Neural progenitor cell (in vitro differentiated cells): ENCODE measurements at regions not wholly inside any gene's neighbourhood (a gene's known extent, or its start where the extent isn't known, plus 50 kb on each side); places are given as distances from the start of the nearest gene placed in this dataset.

Source experiments
- EZH2phosphoT487 ChIP-seq: fragments of 200-600 bp; sonication (generic); IDR thresholded peaks from 2 replicates; pipeline ENCODE4 v1.6.1; 2017; ENCODE audit warnings: antibody characterized with exemption
- TF ChIP-seq, protein P1 (sequence below): fragments of 200-600 bp; sonication (generic); IDR thresholded peaks from 2 replicates; pipeline ENCODE4 v1.5.1; 2017; ENCODE audit warnings: antibody characterized with exemption, mild to moderate bottlenecking

DNA sequence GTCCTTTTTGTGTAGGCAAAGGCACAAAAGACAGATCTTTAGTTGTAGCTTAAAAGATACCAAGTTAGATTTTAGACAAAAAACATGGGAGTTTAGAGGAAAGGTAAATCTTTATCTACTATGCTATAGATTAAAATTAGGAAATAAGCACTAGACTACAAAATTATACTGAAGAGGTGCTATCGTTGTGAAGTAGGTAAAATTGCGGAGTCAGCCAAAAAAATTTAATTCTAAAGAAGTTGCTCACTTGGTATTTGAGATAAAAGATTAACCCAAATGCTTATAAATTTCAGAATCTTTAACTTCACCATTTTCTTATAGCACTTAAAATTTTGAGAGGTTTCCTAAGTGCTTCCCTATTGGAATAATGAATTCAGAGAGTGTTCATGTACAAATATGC, 604.1 kb downstream of the GRXCR1 start:
- TF ChIP-seq, protein P1, sequence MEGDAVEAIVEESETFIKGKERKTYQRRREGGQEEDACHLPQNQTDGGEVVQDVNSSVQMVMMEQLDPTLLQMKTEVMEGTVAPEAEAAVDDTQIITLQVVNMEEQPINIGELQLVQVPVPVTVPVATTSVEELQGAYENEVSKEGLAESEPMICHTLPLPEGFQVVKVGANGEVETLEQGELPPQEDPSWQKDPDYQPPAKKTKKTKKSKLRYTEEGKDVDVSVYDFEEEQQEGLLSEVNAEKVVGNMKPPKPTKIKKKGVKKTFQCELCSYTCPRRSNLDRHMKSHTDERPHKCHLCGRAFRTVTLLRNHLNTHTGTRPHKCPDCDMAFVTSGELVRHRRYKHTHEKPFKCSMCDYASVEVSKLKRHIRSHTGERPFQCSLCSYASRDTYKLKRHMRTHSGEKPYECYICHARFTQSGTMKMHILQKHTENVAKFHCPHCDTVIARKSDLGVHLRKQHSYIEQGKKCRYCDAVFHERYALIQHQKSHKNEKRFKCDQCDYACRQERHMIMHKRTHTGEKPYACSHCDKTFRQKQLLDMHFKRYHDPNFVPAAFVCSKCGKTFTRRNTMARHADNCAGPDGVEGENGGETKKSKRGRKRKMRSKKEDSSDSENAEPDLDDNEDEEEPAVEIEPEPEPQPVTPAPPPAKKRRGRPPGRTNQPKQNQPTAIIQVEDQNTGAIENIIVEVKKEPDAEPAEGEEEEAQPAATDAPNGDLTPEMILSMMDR = no peak
- TF ChIP-seq EZH2phosphoT487 = no peak
